ENCODE measurements at regions not wholly inside any gene's neighbourhood (a gene's known extent, or its start where the extent isn't known, plus 50 kb on each side); places are given as distances from the start of the nearest gene placed in this dataset.

- no peak for DNase-seq (ENCODE audit: low spot score in 2 of 2, unreplicated experiment in 2 of 2)
- Mint-ChIP-seq H3K27me3 (ENCODE audit: low read depth) (peaks cover 13% of the 10 kb centered on the region), H3K4me3 (no peak overlapping the region), H3K27ac (no peak overlapping the region), H3K36me3 (no peaks in the 10 kb centered on the region), H3K4me1 (peaks cover 5% of the 10 kb centered on the region), H3K9me3 (no peaks in the 10 kb centered on the region)
- TF ChIP-seq CTCF (IDR thresholded peaks at IDR 0.05; ENCODE audit: unreplicated experiment) = no peak
These were observed 450.5 kb upstream of the GRAMD2B start for GRCh38 chr5:125972706-125973105.

GRCh38 chr5:125974679-125975078 is 448.5 kb upstream of the GRAMD2B start:
- H3K27ac Mint-ChIP-seq = no peak overlapping the region
- H3K4me1 Mint-ChIP-seq = peaks cover 9% of the 10 kb centered on the region
- H3K36me3 Mint-ChIP-seq = no peaks in the 10 kb centered on the region
- H3K4me3 Mint-ChIP-seq = no peak overlapping the region
- DNase-seq (ENCODE audit: low spot score in 2 of 2, unreplicated experiment in 2 of 2) = no peak
- H3K9me3 Mint-ChIP-seq = no peaks in the 10 kb centered on the region
- H3K27me3 Mint-ChIP-seq (ENCODE audit: low read depth) = peaks cover 13% of the 10 kb centered on the region
- TF ChIP-seq CTCF (IDR thresholded peaks at IDR 0.05; ENCODE audit: unreplicated experiment) = no peak

- no peak for DNase-seq (ENCODE audit: low spot score in 2 of 2, unreplicated experiment in 2 of 2)
- no peak for TF ChIP-seq CTCF (IDR thresholded peaks at IDR 0.05; ENCODE audit: unreplicated experiment)
- Mint-ChIP-seq H3K36me3 (no peaks in the 10 kb centered on the region), H3K9me3 (no peaks in the 10 kb centered on the region), H3K27me3 (ENCODE audit: low read depth) (peaks cover 8% of the 10 kb centered on the region), H3K4me3 (no peak overlapping the region), H3K27ac (no peak overlapping the region), H3K4me1 (peaks cover 13% of the 10 kb centered on the region)
These were observed 446.7 kb upstream of the GRAMD2B start for GRCh38 chr5:125976421-125977000.

GRCh38 chr5:125978015-125978414 is 445.2 kb upstream of the GRAMD2B start:
- H3K27ac Mint-ChIP-seq = no peak overlapping the region
- no peak overlapping the region for H3K4me3 Mint-ChIP-seq
- TF ChIP-seq CTCF (IDR thresholded peaks at IDR 0.05; ENCODE audit: unreplicated experiment) = no peak
- H3K27me3 Mint-ChIP-seq (ENCODE audit: low read depth) = peaks cover 4% of the 10 kb centered on the region
- H3K9me3 Mint-ChIP-seq = no peaks in the 10 kb centered on the region
- no peaks in the 10 kb centered on the region for H3K36me3 Mint-ChIP-seq
- H3K4me1 Mint-ChIP-seq = peaks cover 8% of the 10 kb centered on the region
- no peak for DNase-seq (ENCODE audit: low spot score in 2 of 2, unreplicated experiment in 2 of 2)

GRCh38 chr5:125979636-125980035 is 443.6 kb upstream of the GRAMD2B start:
- no peak for DNase-seq (ENCODE audit: low spot score in 2 of 2, unreplicated experiment in 2 of 2)
- H3K27ac Mint-ChIP-seq = no peak overlapping the region
- H3K4me3 Mint-ChIP-seq = no peak overlapping the region
- H3K27me3 Mint-ChIP-seq (ENCODE audit: low read depth) = peaks cover 2% of the 10 kb centered on the region
- TF ChIP-seq CTCF (IDR thresholded peaks at IDR 0.05; ENCODE audit: unreplicated experiment) = no peak
- H3K4me1 Mint-ChIP-seq = peaks cover 7% of the 10 kb centered on the region
- peaks cover 11% of the 10 kb centered on the region for H3K9me3 Mint-ChIP-seq
- no peaks in the 10 kb centered on the region for H3K36me3 Mint-ChIP-seq

GRCh38 chr5:125981016-125981415 is 442.2 kb upstream of the GRAMD2B start:
- H3K27ac Mint-ChIP-seq = no peak overlapping the region
- TF ChIP-seq CTCF (IDR thresholded peaks at IDR 0.05; ENCODE audit: unreplicated experiment) = no peak
- DNase-seq (ENCODE audit: low spot score in 2 of 2, unreplicated experiment in 2 of 2) = no peak
- H3K36me3 Mint-ChIP-seq = no peaks in the 10 kb centered on the region
- H3K4me1 Mint-ChIP-seq = peaks cover 7% of the 10 kb centered on the region
- no peak overlapping the region for H3K4me3 Mint-ChIP-seq
- no peaks in the 10 kb centered on the region for H3K27me3 Mint-ChIP-seq (ENCODE audit: low read depth)
- H3K9me3 Mint-ChIP-seq = peaks cover 19% of the 10 kb centered on the region
